DMS 273 (cell line): ENCODE measurements at regions not wholly inside any gene's neighbourhood (a gene's known extent, or its start where the extent isn't known, plus 50 kb on each side); places are given as distances from the start of the nearest gene placed in this dataset.
"Not testable (repeated sequence)": the region's sequence is repeated elsewhere in the genome, so short reads cannot be mapped to it uniquely, and the experiment has no call there.

Experiments
- DNase-seq: peaks from one replicate; lab custom pipeline; 2025; ENCODE audit not compliant: unreplicated experiment; lab: John Stamatoyannopoulos, UW

DNA sequence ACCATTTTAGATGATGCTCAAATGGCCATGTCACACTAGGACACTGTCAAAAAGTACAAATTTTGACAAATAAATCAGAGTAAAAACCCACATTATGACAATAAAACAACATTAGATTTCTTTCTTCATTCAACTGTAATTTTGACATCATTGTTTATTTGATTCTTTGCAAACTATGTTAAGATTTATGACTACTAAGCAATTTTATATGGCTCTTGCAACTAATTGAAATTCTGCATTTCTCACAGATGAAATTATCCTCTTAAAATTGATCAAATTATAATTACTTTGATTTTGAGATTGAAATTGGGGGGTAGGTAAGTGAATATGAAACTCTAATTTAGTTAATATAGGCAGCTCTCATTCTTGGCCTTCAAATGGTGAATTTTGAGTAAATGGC is 59.8 kb downstream of the ATOH1 start:
- DNase-seq = no peak

DNA sequence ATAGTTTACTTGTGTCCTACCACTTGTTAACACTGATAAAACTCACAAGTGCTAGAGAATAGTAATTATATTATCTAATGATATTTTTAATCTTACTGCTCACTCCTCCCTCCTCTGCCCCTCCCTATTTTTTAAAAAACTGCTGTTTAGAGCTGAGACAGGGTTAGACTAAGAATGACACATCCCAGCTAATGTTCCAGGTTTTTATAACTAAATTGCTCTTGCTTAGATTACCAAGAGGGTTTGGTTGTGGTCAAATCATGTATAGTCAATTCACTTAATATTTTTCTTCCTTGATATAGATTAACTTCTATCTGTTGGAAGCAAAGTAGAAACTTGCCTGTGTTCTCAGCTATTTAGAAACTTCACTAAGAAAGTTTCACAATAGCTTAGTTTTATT is 60.2 kb downstream of the ATOH1 start:
- DNase-seq = no peak

DNA sequence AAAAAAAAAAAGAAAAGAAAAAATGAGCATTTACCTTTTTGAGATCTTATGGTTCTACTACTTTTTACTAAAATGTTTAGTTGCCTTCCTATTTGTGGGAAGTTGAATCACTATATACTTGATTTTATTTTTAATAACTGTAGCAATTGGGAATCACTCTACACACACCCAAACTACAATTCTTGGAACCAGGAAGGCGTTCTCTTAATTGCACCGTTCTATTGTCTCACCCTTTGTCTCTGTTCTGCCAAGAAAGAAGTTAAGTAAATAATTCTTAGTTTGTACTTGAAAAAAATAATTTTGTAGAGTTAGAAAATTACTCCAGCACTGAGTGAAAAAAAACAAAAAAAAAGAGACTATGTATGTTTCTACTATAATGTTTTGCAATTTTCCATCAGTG is 62.7 kb downstream of the ATOH1 start:
- no peak for DNase-seq

DNA sequence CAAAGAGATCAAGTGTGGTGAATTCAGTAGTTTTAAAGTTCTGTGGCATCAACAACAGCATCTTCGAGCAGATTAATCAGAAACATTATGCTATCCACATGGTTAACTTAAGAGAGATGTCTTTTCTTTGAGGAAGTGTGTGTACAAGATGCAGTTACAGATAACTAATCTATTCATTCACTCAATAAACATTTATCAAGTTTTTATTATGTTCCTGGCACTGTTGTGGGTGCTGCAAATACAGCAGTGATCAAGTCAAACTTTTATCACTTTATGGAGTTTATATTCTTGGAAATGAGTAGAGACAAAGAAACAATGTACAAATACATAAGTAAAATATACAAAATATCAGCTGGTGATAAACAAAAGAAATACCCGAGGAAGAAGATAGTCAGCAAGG is 66.4 kb downstream of the ATOH1 start:
- no peak for DNase-seq

DNA sequence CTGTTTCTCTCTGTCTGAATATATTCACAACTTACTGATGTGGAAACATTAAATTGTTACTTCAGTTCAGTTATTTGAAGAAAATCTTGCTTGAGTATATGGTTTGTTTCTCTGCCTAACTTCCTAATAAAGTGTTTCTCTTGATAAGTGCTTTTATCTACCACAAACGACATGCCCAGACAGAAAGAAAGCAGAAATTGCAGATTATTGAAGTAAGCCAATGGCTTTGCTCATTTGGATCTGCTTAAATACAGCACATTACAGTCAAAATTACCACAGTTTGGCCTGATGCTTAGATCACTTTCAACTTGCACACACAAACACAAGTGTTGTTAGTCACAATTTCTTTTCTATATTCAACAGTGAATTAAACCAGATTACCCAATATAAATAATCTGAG is 68.0 kb downstream of the ATOH1 start:
- DNase-seq = no peak

DNA sequence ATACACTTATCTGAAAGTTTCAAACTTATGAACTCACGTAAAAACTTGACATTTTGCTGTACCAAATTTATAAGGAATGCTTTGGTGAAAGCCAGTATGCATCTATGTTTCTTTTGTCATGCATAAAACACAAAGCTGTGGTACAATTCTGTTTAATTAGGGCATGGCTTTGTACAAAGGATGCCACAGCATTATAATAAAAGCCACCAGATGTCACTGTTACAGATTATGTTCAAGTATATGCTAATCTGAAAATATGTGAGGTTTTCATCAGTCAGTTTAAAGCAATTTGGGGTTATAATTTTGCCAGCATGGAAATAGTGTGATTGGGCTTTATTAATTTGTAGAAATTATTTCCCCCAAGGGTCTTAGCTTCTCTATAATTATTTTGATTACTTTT is 69.0 kb downstream of the ATOH1 start:
- DNase-seq = peak; percentile 55

DNA sequence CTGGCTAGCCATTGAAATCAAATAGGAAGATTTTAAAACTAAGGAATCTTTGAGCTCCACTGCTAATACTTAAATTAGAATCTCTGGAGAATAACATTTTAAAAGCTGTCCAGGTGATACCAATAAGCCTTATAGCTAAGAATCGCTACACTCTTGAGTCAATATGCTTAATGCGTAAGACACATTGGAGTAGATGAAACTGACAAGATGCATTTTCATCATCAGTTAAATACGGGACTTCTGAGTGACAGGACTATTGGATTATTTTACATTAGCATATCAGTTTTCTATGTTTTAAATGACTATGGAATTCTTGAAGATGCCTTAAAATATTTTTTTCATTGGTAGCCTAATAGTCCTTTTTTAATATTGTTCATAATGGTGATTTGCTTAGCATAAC is 80.2 kb downstream of the ATOH1 start:
- DNase-seq = no peak

DNA sequence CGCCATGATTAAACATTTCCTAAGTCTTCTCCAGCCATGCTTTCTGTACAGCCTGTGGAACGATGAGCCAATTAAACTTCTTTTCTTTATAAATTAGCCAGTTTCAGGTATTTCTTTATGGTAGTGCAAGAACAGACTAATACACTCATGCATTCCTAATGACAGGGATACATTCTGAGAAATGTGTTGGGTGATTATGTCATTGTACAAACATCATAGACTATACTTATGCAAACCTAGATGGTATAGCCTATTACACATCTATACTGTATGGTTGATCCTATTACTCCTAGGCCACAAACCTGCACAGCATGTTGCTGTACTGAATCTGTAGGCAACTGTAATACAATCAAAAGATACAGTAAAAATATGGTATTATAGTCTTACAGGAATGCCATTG is 83.1 kb downstream of the ATOH1 start:
- no peak for DNase-seq

DNA sequence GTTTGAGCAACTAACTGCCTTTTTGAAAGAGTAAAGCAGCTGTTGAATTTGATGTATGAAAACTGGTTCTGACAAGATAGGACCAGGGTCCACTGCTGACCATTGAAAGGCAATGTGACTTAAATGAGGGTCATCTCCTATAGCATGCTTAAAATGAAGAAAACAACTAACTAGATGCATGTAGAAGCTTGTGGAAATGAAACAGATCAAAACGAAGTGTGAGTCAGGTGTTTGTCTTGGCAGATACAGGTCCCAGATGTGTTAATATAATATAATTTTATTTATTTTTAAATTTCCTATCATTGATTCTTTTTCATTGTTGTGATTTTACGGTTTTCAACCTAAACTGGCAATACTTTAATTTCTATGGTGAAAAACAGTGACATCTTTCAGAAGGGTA is 83.6 kb downstream of the ATOH1 start:
- no peak for DNase-seq

DNA sequence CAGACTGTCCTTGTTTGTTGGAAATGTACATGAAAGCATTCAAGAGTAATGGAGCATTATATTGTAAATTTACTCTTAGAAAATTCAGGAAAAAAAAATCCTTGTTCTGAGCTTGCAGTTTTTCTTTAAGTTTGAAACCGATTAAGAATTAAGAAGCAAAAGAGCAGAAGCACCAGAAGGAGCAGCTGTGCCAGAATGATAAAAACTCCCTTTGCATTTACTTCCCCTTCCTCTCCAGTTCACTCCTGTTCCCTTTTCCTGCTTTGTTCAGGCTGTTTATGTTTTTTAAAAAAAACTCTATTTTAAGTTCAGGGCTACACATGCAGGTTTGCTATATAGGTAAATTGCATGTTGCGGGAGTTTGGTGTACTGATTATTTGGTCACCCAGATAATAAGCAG is 90.3 kb downstream of the ATOH1 start:
- no peak for DNase-seq

DNA sequence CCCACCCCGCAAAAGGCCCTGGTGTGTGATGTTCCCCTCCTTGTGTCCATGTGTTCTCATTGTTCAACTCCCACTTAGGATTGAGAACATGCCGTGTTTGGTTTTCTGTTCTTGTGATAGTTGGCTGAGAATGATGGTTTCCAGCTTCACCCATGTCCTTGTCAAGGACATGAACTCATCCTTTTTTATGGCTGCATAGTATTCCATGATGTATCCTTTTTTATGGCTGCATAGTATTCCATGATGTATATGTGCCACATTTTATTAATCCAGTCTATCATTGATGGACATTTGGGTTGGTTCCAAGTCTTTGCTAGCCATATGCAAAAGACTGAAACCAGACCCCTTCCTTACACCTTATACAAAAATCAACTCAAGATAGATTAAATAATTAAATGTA is 95.0 kb downstream of the ATOH1 start:
- not testable (repeated sequence) for DNase-seq

DNA sequence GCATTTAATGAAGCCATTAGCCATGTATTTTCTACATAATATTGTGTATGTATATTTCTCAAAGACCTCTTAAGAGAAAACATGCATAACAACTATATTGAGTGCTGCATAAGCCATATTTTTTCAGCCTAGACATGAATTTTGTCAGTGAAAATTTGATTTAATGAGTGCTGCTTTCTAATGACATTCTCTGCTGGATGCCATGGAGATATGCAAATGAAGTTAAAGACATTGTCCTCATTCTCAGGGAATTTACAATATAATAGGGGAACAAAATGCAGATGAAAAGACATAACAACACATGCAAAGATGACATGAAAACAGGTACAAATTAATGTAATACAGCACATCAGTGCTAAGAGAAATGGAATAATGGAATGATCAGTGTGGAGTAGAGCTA is 118.7 kb downstream of the ATOH1 start:
- no peak for DNase-seq

DNA sequence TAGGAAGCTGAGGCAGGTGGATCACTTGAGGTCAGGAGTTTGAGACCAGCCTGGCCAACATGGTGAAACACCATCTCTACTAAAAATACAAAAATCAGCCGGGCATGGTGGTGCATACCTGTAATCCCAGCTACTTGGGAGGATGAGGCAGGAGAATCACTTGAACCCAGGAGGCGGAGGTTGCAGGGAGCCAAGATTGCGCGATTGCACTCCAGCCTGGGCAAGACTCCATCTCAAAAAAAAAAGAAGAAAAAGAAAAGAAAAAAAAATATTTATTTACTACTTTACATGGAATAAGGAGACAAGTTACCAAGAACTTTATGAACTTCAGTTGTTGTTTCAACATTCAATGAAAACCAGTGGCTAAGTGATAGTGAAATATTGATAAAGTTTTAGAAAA is 121.7 kb downstream of the ATOH1 start:
- DNase-seq = not testable (repeated sequence)

DNA sequence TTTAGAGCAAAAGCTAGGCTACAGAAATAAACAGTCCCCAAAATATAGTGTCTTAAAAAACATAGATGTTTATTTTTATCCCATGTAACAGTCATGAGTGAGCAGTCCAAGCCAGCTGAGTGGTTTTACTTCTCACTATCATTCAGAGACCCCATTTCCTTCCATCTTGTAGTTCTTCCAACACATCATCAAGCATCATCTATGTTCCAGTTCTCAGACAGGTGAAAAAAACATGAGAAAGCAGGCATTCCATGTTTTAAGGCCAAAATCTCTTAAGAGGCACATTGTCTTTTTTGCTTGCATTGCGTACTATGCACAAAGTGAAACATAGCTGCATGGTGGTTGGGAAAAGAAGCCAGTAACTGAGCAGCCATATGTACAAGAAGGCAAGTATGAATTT is 128.6 kb downstream of the ATOH1 start:
- no peak for DNase-seq

DNA sequence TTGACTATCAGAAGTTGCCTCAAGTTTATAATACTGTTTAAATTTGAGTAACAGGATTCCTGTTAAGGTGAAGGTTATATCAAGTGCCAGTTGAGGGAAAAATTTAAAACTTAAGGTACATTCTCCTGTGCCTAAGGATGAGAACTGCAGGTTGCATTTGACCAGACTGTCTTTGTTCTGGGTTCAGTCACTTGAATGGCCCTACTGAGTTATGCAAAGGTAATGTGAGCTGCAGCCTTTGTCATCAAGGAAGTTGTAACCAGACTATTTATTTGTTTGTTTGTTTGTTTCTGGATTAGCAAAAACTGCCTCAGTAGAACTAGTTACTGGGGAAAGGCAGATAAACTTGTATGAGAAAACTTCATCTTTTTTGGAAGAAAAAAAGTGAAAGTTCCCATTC is 131.9 kb downstream of the ATOH1 start:
- DNase-seq = no peak

DNA sequence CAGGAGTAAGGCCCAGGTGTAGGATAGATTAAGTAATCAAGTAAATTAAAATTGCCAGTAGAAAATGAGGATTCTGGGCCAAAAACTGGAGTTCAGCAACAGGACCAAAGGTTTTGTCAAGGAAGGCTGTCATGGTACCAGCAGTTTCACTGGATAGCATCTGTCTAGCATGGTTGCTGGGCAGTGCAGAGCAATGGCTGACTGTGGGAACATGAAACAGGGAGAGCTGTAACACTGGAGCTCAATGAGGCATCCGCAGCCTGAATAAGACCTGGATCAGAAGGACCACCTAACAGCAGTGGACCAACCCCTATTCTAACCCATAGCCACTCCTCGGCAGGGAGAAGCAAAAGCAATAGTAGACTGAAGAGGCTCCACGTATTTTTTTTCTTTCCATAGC is 132.4 kb downstream of the ATOH1 start:
- DNase-seq = no peak

DNA sequence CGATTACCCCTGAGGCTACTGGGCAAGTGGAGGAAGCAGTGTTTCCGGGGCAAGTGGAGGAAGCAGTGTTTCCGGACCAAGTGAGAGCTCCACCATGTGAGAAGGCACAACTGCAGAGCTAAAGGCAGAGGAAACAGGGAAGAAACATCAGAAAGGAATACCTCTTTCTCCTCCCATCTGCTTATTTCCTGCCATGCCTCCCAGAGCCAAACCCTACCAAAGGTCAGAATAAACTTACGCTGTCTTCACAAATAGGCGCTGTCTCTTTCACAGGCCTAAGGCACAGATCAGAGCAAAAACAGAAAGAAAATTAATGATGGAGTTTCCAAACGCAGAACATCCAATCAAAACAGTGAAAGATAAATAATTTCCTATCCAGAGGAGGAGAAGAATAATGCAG is 153.0 kb downstream of the ATOH1 start:
- DNase-seq = no peak

DNA sequence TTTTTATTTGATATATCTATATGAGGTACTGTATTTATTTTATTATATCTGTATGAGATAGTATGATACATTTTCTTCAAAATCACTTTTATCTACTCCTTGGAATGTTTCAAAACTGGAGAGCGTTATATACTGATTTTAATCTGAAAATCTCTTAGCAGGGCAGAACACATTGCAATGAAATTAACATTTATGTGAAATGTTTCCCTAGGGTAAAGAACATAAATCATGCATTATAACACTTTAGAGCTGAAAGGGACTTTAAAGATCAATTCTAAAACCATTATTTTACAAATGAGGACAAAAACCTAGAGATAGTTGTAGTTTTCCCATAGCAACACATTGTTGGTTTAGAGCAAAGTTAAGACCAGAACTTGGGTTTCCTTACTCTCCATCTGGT is 153.7 kb downstream of the ATOH1 start:
- DNase-seq = no peak

DNA sequence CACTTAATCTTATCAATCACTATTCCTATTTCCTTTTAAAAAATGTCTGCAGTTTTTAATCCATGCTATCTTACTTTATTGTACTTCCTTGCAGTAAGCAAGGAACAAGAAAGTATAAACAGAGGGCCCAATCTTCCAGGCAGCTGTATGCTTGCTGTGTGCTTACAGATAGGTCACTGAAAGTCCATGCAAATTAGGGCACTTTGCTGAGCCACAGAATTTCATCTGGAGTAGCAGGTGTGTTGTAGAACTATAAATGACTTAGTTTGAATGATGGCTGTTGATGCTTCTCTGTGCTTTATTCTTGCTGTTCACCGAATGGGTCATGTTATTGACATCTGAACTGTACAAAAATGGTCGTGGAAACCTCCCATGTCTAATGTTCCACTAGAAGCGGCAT is 154.6 kb downstream of the ATOH1 start:
- DNase-seq = no peak

DNA sequence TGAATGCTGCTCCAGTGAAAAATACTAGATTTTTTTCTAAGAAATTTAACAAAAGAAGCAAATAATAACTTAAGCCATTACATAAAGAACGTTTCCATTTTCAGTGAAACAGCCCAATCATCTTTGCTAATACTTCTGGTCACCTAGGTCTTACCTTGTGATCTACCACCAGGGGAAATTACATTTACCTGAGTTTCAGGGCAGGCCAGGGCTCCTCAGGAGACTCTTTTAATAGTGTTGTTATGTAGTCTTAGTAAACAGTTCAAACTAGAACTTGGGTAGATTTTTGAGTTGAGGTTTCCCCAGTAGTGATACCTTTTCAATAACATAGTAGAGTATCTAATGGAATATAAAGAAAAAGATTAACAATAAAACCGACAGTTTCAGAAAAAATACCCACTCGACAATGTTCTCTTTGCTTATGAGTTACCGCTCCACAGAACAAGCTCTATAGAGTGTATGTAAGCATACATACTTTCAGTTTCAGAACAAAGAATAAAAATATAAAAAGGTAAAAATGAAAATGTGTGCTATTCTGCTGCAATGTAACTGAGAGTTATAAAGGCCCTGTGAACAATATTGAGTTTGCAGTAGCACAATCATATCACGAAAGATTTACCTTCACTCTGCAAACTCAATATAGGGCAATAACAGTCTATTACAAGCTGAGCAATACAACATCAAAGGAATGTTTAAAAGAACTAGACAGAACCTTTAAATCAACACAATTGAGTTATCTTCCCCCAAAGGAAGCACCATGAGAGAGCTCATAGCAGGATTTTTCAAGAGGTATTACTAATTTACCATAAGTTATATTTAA is 165.8 kb downstream of the ATOH1 start:
- no peak for DNase-seq

DNA sequence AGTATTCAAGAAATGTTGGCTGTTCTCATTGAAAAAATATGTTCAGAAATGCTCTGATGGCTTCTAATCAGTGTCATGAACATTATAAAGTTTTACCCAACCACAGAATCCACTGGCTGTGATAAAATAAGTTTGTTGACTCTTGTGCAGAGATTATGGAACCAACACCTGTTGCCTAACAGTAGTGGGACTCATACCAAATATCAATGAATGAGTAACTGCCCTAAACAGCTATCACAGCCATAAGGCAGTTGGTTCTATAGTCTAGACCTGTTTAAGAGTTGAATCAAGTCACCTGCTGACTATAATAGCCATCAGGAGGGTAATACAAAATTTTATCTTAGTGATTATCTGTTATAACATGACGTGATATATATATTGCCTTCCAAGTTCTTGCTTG is 168.3 kb downstream of the ATOH1 start:
- DNase-seq = no peak

DNA sequence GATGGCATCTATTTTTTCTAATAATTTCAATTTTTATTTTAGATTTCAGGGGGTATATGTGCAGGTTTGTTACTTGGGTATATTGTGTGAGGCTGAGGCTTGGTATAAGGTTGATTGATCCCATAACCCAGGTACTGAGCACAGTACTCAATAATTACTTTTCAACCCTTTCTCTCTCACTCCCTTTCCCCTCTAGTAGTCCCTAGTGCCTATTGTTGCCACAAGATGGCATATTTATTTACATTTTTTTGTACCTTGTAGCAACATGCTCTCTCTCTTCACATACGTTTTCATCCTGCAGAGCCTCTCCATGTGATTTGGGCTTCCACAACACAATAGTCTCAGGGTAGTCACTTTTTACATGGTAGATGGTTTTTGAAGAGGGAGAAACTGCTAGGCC is 172.0 kb downstream of the ATOH1 start:
- no peak for DNase-seq

DNA sequence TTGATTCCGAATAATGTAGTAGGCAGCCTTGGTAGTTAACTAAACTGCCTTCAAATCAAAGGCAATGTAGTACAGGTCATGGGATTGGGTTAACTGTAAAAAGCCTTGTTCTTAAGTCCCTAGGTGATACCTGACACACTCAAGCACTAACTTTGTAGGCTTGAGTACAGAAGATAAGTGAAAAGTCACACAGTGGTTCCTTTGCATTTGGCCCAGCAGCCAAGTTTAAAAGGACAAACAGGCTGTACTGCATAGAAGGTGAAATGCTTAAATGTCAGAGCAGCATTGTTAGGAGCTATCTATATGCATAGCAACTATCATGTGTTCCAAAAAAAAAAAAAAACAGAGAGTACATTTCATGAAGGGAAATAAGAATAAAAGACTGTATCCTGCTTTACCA is 178.4 kb downstream of the ATOH1 start:
- DNase-seq = no peak
